Fibroblast of lung (primary cell): ENCODE measurements at regions not wholly inside any gene's neighbourhood (a gene's known extent, or its start where the extent isn't known, plus 50 kb on each side); places are given as distances from the start of the nearest gene placed in this dataset.

Source experiments
- DNase-seq, 2 donors: peaks; one replicate each; pipeline versions ENCODE4 v3.0.0 to v3.0.0-alpha.2; 2010; ENCODE audit warnings: low read depth in 2 of 2
- H2AFZ ChIP-seq: 2 replicates; pipeline ENCODE4 v1.5.1; 2012; ENCODE audit warnings: low read length, control low read depth, inconsistent platforms
- H3K27ac ChIP-seq: 2 replicates; pipeline ENCODE4 v1.5.1; 2011; ENCODE audit warnings: low read length, control low read depth; ENCODE audit not compliant: insufficient read depth
- H3K27me3 ChIP-seq: 2 replicates; pipeline ENCODE4 v1.5.1; 2011; ENCODE audit warnings: mild to moderate bottlenecking, low read length; ENCODE audit not compliant: control insufficient read depth, insufficient read depth
- H3K36me3 ChIP-seq: 2 replicates; pipeline ENCODE4 v1.5.1; 2011; ENCODE audit warnings: low read length; ENCODE audit not compliant: control insufficient read depth, insufficient read depth
- H3K4me1 ChIP-seq: 2 replicates; pipeline ENCODE4 v1.5.1; 2011; ENCODE audit warnings: low read length; ENCODE audit not compliant: control insufficient read depth, insufficient read depth; ENCODE audit errors: extremely low read depth
- H3K4me2 ChIP-seq: 2 replicates; pipeline ENCODE4 v1.5.1; 2011; ENCODE audit warnings: low read length, control low read depth; ENCODE audit not compliant: insufficient read depth; ENCODE audit errors: extremely low read depth
- H3K4me3 ChIP-seq, 4 experiments: fragments of 200-600 bp in 1 of 4; sonication (generic) in 1 of 4; replicated peaks in 1 of 4; 2 replicates each; pipeline ENCODE4 v1.5.1; 2011 to 2016; ENCODE audit warnings: low read length in 4 of 4, low read depth in 3 of 4, mild to moderate bottlenecking in 3 of 4, control low read depth in 2 of 4, inconsistent platforms in 1 of 4, mixed read lengths in 1 of 4; ENCODE audit not compliant: insufficient read depth in 1 of 4; ENCODE audit errors: control extremely low read depth in 1 of 4
- H3K79me2 ChIP-seq: 2 replicates; pipeline ENCODE4 v1.5.1; 2012; ENCODE audit warnings: mild to moderate bottlenecking, low read length, inconsistent platforms; ENCODE audit not compliant: control insufficient read depth, insufficient read depth
- H3K9ac ChIP-seq: 2 replicates; pipeline ENCODE4 v1.5.1; 2011; ENCODE audit warnings: mild to moderate bottlenecking, low read length, control low read depth; ENCODE audit not compliant: insufficient read depth
- H3K9me3 ChIP-seq: 2 replicates; pipeline ENCODE4 v1.5.1; 2012; ENCODE audit warnings: low read depth, low read length; ENCODE audit not compliant: control insufficient read depth, insufficient read depth
- H4K20me1 ChIP-seq: 2 replicates; pipeline ENCODE4 v1.5.1; 2011; ENCODE audit warnings: low read length; ENCODE audit not compliant: control insufficient read depth, insufficient read depth; ENCODE audit errors: extremely low read depth
- CTCF ChIP-seq, 2 donors: IDR thresholded peaks in 1 of 2; conservative IDR thresholded peaks in 1 of 2; 1 replicate in 1 of 2; 2 replicates in 1 of 2; pipeline ENCODE4 v1.5.1; 2011 to 2012; ENCODE audit warnings: low read length in 2 of 2, control low read depth in 1 of 2, inconsistent platforms in 1 of 2, low read depth in 1 of 2, mild to moderate bottlenecking in 1 of 2
- EZH2 ChIP-seq: IDR thresholded peaks from 2 replicates; pipeline ENCODE4 v1.5.1; 2012; ENCODE audit warnings: low read length, control low read depth, mild to moderate bottlenecking; ENCODE audit errors: missing control alignments

GRCh38 chr2:6011921-6012320 lies 319.7 kb downstream of the SOX11 start:
- Histone ChIP-seq H2AFZ (no peak overlapping the region), H4K20me1 (no peaks in the 10 kb centered on the region), H3K4me1 (no peaks in the 10 kb centered on the region), H3K27me3 (no peaks in the 10 kb centered on the region), H3K36me3 (no peaks in the 10 kb centered on the region), H3K9ac (no peak overlapping the region), H3K4me2 (no peak overlapping the region), H3K4me3 (no peak overlapping the region), H3K79me2 (no peaks in the 10 kb centered on the region), H3K9me3 (no peaks in the 10 kb centered on the region), H3K27ac (no peak overlapping the region)
- TF ChIP-seq CTCF (conservative IDR thresholded peaks at IDR 0.05 in 1 of 2, IDR thresholded peaks at IDR 0.05 in 1 of 2; ENCODE audit: low read depth in 1 of 2, low read length in 2 of 2) (no peak), EZH2 (no peak)
- no peak for DNase-seq

GRCh38 chr2:6017736-6018286 lies 325.6 kb downstream of the SOX11 start:
- H3K79me2 ChIP-seq, result no peaks in the 10 kb centered on the region
- TF ChIP-seq CTCF (conservative IDR thresholded peaks at IDR 0.05 in 1 of 2, IDR thresholded peaks at IDR 0.05 in 1 of 2; ENCODE audit: low read depth in 1 of 2, low read length in 2 of 2), result no peak
- no peak overlapping the region for H3K4me2 ChIP-seq
- no peak for DNase-seq
- no peak overlapping the region for H2AFZ ChIP-seq
- no peaks in the 10 kb centered on the region for H3K4me1 ChIP-seq
- no peaks in the 10 kb centered on the region for H3K9me3 ChIP-seq
- no peak overlapping the region for H3K9ac ChIP-seq
- H3K4me3 ChIP-seq, result no peak overlapping the region
- no peak overlapping the region for H3K27ac ChIP-seq
- no peaks in the 10 kb centered on the region for H3K27me3 ChIP-seq
- H3K36me3 ChIP-seq, result no peaks in the 10 kb centered on the region
- no peaks in the 10 kb centered on the region for H4K20me1 ChIP-seq

- H3K36me3 ChIP-seq, result no peaks in the 10 kb centered on the region
- no peaks in the 10 kb centered on the region for H4K20me1 ChIP-seq
- no peak overlapping the region for H3K27ac ChIP-seq
- no peaks in the 10 kb centered on the region for H3K79me2 ChIP-seq
- H3K9ac ChIP-seq, result no peak overlapping the region
- no peaks in the 10 kb centered on the region for H3K4me1 ChIP-seq
- H2AFZ ChIP-seq, result no peak overlapping the region
- H3K9me3 ChIP-seq, result no peaks in the 10 kb centered on the region
- no peak overlapping the region for H3K4me2 ChIP-seq
- no peaks in the 10 kb centered on the region for H3K27me3 ChIP-seq
- no peak for TF ChIP-seq CTCF (conservative IDR thresholded peaks at IDR 0.05 in 1 of 2, IDR thresholded peaks at IDR 0.05 in 1 of 2; ENCODE audit: low read depth in 1 of 2, low read length in 2 of 2)
- no peak for TF ChIP-seq EZH2
- H3K4me3 ChIP-seq, result no peak overlapping the region
- DNase-seq, result no peak
Observed at GRCh38 chr2:6024229-6024628, 332.0 kb downstream of the SOX11 start.
